Prostate gland (tissue), 2 donors: ENCODE measurements at regions not wholly inside any gene's neighbourhood (a gene's known extent, or its start where the extent isn't known, plus 50 kb on each side); places are given as distances from the start of the nearest gene placed in this dataset.

ENCODE experiments used
- DNase-seq: peaks from one replicate; pipeline ENCODE4 v3.0.0-alpha.2; 2019; ENCODE audit warnings: low spot score
- H3K27ac ChIP-seq, 2 donors: fragments of 200-600 bp; sonication (generic); 2 replicates each; pipeline ENCODE4 v1.5.1; 2017 to 2019
- H3K27me3 ChIP-seq: fragments of 200-600 bp; sonication (generic); replicated peaks from 2 replicates; pipeline ENCODE4 v1.5.1; 2019; ENCODE audit not compliant: insufficient read depth
- H3K36me3 ChIP-seq, 2 donors: fragments of 200-600 bp; sonication (generic); 1 replicate in 1 of 2; 2 replicates in 1 of 2; pipeline versions ENCODE4 v1.5.1 to v1.8.1; 2017 to 2019
- H3K4me1 ChIP-seq: fragments of 200-600 bp; sonication (generic); replicated peaks from 2 replicates; pipeline ENCODE4 v1.5.1; 2019
- H3K4me3 ChIP-seq, 2 donors: fragments of 200-600 bp; sonication (generic); 2 replicates each; pipeline ENCODE4 v1.5.1; 2017 to 2019
- H3K9me3 ChIP-seq: fragments of 200-600 bp; sonication (generic); 2 replicates; pipeline ENCODE4 v1.5.1; 2017
- CTCF ChIP-seq, 4 experiments: fragments of 200-600 bp in 2 of 4; fragments of 450-650 bp in 2 of 4; sonication (generic) in 2 of 4; IDR thresholded peaks; 1 replicate in 3 of 4; 2 replicates in 1 of 4; pipeline ENCODE4 v1.5.1; 2016 to 2019; ENCODE audit warnings: antibody characterized with exemption in 4 of 4, mild to moderate bottlenecking in 2 of 4, moderate library complexity in 2 of 4
- POLR2A ChIP-seq: fragments of 450-650 bp; IDR thresholded peaks from one replicate; pipeline ENCODE4 v1.6.1; 2016; ENCODE audit warnings: antibody characterized with exemption, mild to moderate bottlenecking
- POLR2AphosphoS5 ChIP-seq: sonication (generic); formaldehyde crosslinking; IDR thresholded peaks from one replicate; pipeline ENCODE4 v1.6.1; 2017; ENCODE audit warnings: antibody characterized with exemption
- WGBS: methylation state at CpG from one replicate; pipeline ENCODE4 v1.1.5; 2018; 5-methylcytosine and 5-hydroxymethylcytosine counted together
- intact Hi-C: fragments of 100-400 bp; cut with DNase I; formaldehyde crosslinking; loops from one replicate; pipeline ENCODE4 v1.14.2; 2022

- no peaks in the 10 kb centered on the region for H3K9me3 ChIP-seq
- no peak for DNase-seq
- H3K4me1 ChIP-seq = no peaks in the 10 kb centered on the region
- H3K4me3 ChIP-seq = no peak overlapping the region
- no peak overlapping the region for H3K27ac ChIP-seq
- intact Hi-C loops = no loop called here
- no peaks in the 10 kb centered on the region for H3K27me3 ChIP-seq
- H3K36me3 ChIP-seq = no peaks in the 10 kb centered on the region
- TF ChIP-seq POLR2A = no peak
- no peak for TF ChIP-seq CTCF (IDR thresholded peaks at IDR 0.05)
- no peak for TF ChIP-seq POLR2AphosphoS5
- 97% methylated on average over 6 of the region's 6 CpGs for WGBS
Measured at GRCh38 chr4:185995665-185996064, 73.3 kb upstream of the TLR3 start.

GRCh38 chr4:185997296-185997695 lies 71.7 kb upstream of the TLR3 start:
- Histone ChIP-seq H3K27ac (no peak overlapping the region), H3K36me3 (no peaks in the 10 kb centered on the region), H3K4me3 (no peak overlapping the region), H3K4me1 (no peaks in the 10 kb centered on the region), H3K9me3 (no peaks in the 10 kb centered on the region), H3K27me3 (no peaks in the 10 kb centered on the region)
- 64% methylated on average over 7 of the region's 7 CpGs for WGBS
- intact Hi-C loops = no loop called here
- TF ChIP-seq CTCF (IDR thresholded peaks at IDR 0.05) = no peak
- TF ChIP-seq POLR2AphosphoS5 = no peak
- no peak for TF ChIP-seq POLR2A
- no peak for DNase-seq

DNA sequence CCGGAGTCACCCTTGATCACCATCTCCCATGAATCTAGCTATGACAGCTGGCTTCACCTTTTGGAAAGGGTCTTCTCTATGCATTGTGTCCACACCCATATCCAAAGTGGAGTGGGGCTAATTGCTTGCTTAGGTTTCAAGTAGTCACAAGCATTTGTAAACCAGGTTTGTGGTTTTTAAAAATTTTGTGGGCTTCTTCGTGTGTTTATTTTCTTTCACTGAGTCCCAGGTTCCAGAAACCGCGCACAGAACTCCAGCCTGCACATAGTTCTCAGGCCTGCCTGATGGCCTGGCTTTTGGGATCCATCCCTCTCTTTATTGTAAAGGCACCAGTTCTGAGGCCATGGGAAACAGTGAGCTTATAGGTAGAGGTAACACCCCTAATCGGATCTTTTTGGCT lies 70.2 kb upstream of the TLR3 start:
- intact Hi-C loops = no loop called here
- 69% methylated on average over 5 of the region's 5 CpGs for WGBS
- Histone ChIP-seq H3K4me3 (no peak overlapping the region), H3K27ac (peak overlapping the region; percentile 27 to 38), H3K4me1 (no peaks in the 10 kb centered on the region), H3K27me3 (no peaks in the 10 kb centered on the region), H3K9me3 (no peaks in the 10 kb centered on the region), H3K36me3 (no peaks in the 10 kb centered on the region)
- TF ChIP-seq POLR2AphosphoS5 (no peak), CTCF (IDR thresholded peaks at IDR 0.05) (no peak), POLR2A (no peak)
- DNase-seq = no peak

DNA sequence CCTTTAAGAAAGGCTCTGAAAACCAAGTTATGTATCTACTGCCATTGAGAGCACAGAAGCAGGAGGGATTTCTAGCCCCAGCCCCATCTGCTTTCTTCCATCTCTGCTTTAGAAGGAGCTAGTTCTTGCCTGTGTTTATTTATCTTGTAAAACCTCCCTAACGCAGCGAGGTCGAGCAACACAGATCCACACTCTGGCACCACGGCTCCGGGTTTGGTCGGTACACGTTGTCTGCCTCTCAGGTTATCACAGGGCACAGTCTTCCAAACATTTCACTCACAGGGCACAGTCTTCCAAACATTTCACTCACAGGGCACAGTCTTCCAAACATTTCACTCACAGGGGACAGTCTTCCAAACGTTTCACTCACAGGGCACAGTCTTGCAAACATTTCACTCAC lies 69.7 kb upstream of the TLR3 start:
- WGBS = 16% methylated on average over 8 of the region's 8 CpGs
- H3K4me3 ChIP-seq = no peak overlapping the region
- H3K27ac ChIP-seq = peak overlapping the region; percentile 27 to 38
- no peaks in the 10 kb centered on the region for H3K4me1 ChIP-seq
- no peaks in the 10 kb centered on the region for H3K9me3 ChIP-seq
- H3K27me3 ChIP-seq = no peaks in the 10 kb centered on the region
- TF ChIP-seq CTCF (IDR thresholded peaks at IDR 0.05) = no peak
- TF ChIP-seq POLR2AphosphoS5 = peak; percentile 17
- no peaks in the 10 kb centered on the region for H3K36me3 ChIP-seq
- DNase-seq = peak; percentile 39
- intact Hi-C loops = no loop called here

DNA sequence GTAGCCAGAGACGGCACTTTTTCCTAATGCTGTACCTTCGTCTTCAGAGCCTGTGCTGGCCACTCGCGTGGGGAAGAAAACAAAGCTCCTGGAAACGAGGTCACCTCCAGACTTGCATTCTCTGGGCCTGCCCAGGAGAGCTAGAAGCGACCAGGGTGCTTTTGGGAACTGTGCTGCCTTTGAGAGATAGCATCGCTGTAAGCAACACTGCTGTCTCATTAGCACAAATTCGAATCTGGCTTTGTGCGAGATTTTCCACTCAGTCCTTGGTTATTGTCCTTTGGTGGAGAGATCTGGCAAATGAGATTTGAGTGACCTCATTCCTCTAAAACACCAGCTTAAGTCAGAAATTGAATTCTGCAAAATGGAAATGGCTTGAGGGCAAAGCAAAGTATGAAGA lies 66.1 kb upstream of the TLR3 start:
- Histone ChIP-seq H3K27me3 (no peaks in the 10 kb centered on the region), H3K4me3 (no peak overlapping the region), H3K4me1 (no peaks in the 10 kb centered on the region), H3K9me3 (no peaks in the 10 kb centered on the region), H3K27ac (no peak overlapping the region), H3K36me3 (no peaks in the 10 kb centered on the region)
- intact Hi-C loops = no loop called here
- TF ChIP-seq CTCF (IDR thresholded peaks at IDR 0.05) (no peak), POLR2A (no peak), POLR2AphosphoS5 (no peak)
- WGBS = 88% methylated on average over 9 of the region's 9 CpGs
- no peak for DNase-seq
